Kidney glomerular epithelial cell (primary cell): ENCODE measurements at regions not wholly inside any gene's neighbourhood (a gene's known extent, or its start where the extent isn't known, plus 50 kb on each side); places are given as distances from the start of the nearest gene placed in this dataset.

ENCODE experiments used
- DNase-seq: peaks from one replicate; lab custom pipeline; 2025; lab: John Stamatoyannopoulos, UW

DNA sequence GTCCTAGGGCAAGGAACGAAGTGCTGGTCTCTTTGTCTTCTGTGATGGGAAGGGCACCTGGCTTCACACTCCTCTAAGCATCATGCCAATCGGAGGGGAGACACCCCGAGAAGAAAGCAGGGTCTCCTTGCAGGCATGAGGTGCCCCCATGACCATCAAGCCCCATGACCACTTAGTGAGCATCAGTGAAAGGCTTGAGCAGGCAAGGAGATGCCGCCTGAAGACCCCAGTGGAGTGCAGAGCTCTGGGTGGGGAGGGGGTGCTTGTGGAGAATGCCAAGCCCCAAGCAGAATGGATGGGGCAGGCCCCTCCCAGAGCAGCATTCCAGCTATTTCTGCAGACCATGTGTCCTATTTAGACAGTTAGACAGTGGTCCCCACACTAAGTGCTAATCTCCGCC is 232.7 kb upstream of the TNRC6C start:
- no peak for DNase-seq

DNA sequence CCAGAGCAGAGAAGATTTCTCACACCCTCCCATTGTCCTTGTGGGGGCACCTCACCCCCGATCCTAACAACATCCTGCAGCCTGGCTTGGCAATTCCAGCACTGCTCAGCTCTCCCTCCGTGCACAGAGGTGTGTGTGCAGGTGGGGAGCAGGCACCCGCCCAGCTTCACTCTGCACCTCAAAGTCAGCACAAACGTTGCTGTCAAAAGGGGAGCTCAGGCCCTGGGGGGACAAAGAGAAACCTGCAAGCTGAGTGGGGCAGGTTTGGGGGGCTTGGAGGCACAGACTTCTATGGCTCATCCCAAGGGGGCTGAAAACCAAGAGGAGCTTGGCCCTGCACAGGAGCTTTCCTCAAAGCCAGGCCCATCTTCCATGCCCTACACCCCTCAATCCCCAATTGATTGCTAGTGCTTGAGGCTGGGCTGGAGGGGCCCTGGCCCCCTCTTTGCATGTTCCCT is 231.9 kb upstream of the TNRC6C start:
- DNase-seq = no peak

DNA sequence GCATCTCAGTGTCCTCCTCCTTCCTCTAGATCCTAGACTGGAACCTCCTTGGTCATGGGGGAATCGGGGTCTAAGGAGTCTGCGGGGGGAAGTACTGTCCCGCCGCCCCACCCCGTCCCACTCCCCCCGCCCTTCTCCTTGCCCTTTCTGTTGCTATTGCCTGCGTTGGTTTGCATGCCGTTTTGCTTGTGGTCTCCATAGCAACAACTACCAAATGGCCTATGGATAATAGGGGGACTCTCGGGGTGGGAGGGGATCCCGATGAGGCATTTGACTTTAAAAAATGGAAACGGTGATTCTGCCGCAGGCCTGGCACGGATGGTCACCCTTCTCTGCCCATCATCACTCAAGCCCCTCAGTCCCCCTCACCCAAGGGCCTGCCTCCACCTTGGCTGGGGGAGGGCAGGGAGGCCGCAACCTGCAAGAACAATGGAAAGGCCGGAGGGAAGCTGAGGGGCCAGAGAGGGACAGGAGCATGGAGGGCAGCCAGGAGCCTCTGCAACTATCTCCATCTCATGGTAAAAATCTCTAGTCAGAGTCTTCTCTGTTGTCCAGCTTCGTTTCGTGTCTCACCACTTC is 231.4 kb upstream of the TNRC6C start:
- DNase-seq = no peak

DNA sequence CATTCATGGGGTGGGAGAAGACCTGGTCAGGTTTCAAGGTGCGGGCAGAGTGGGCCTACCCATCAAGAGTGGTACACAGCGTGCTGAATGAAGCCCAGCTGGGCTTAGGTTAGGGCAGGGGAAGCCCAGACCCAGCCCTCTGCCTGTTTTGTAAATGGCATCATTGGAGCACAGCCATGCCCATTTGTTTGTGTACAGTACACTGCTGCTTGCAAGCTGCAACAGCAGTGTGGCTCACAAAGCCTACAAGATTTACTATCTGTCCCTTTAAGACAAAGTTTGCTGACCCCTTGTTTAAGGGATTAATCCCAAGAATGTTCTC is 230.1 kb upstream of the TNRC6C start:
- DNase-seq = no peak

DNA sequence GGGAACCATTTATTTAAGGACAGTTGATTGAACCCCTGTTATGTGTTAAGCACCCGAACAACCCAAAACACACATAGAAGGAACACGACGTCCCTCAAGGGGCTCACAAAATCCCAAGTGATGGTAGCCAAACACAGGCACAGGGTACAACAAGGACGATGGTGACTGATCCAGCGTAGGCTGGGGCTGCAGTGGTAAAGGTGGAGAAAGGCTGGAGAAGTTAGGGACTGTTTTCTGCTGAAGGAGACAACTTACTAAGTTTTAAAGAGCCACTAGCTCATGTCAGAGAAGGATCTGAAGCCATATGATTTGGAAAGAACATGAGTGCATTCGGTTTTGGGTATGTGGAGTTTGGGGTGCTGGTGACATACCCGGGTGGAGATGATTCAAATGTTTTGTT is 229.6 kb upstream of the TNRC6C start:
- no peak for DNase-seq

DNA sequence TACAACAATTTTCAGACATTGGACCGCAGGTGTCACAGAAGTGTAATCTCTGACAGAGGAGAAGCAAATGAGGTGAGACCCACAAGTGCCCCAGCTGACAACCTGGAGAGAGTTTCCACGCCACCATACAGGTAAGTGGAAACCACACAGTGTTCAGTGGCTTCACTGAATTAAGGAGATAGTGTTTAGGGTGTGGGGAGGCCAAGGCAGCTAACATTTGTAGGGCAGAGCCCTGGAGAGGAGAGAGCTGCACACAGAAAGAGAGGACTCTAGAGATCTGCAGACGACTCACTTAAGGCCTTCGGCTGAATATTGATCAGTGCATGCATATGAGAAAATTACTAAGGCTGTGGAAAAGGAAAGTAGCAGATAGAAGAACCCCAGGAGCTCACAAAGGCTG is 228.9 kb upstream of the TNRC6C start:
- no peak for DNase-seq

DNA sequence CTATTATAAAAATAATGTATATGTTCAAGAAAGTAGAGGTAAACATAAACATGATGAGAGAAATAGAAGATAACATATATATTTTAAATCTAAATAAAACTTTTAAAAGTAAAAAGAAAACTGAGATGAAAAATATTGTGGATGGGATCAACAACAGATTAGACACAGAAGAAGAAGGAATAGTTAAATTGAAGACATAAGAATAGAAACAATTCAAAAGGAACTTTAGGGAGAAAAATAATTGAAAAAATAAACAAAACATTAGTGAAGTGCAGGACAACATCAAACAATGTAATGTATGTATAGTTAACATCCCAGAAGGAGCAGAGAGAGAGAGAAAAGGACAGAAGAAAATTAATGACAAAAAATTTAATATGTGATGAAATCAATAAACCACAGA is 228.1 kb upstream of the TNRC6C start:
- DNase-seq = no peak

DNA sequence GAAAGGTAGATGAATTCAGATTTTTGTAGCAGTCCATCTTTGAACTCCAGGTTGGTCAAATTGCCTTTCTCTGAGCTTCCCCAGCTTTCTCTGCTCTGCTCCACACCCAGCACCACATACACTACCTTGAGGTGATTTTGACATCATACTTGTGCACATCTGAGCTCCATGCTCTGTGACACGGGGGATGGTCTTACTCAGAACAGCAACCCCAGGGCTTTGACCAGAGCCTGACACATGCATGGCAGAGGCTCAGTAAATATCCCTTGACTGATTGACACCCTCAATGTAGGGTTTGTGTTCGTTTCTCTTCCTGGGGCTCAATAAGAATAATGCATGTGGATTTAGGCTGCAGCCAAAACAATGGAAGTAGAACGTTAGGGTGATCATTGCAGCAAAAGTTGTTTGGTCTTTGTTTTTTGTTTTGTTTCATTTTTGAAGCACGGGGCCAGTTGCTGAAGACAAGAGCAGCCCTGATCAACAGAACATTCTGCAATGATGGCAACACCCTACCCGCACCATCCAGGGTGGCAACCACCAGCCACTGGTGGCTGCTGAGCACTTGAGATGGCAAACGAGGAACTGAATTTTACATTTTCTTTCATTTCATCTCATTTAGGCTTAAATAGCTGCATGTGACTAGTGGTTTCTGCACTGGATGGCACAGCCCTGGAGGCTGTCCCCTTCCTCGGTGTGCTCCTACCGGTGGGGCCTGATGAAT is 224.8 kb upstream of the TNRC6C start:
- DNase-seq = no peak

DNA sequence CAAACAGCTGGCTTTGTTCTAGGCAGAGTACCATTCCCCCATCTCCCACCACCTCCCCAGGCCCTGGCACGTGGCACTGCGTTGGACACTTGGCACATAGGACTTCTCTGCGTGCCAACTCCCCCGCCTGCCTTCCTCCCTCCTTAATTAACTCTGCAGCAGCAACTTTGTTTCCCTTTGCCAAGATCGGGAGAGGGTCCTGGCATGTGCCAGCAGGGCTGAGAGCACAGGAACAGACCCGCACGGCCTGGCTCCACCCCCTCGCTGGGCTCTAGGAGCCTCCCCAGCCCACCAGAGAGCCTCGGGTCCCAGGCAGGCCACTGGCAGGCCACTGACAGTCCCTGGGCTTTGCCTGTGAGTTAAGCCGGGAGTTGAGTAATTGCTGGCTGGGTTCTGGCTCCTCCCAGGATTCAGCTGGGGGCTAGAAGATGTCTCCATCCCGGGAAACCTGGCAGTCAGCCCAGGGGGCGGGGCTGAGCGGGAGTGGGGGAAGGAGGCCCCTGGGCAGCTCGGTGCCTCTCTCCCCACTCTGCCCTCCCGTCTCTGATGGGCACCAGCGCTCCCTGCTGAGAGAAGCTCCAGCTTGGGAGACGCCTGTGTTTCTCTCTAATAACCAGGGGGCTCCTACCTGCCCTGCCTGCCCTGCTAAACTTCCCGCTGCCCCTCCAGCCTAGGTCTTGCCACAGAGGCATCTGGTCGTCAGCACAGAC is 224.0 kb upstream of the TNRC6C start:
- DNase-seq = peak; percentile 19

DNA sequence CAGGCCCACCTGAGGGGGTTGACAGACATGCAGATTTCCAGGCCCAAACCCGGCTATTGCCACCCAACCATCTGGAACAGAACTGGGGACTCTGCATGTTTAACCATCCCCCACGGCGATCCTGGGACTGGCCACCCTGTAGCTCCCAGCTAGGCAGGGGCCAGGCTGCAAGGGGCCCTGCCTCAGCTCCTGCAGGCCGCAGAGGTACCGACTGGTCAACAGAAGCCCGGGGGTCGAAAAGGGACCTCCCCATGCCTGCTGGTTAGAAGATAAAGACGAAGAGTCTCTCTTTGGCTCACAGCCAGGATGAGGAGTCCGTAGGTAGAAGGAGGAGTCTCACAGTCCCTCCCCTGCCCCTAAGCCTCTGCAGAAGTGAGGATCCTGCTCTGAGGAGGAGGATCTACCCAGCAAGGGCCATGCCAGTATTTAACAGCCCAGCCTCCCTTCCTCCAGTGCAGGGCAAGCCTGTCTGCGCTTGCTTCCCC is 223.4 kb upstream of the TNRC6C start:
- no peak for DNase-seq

DNA sequence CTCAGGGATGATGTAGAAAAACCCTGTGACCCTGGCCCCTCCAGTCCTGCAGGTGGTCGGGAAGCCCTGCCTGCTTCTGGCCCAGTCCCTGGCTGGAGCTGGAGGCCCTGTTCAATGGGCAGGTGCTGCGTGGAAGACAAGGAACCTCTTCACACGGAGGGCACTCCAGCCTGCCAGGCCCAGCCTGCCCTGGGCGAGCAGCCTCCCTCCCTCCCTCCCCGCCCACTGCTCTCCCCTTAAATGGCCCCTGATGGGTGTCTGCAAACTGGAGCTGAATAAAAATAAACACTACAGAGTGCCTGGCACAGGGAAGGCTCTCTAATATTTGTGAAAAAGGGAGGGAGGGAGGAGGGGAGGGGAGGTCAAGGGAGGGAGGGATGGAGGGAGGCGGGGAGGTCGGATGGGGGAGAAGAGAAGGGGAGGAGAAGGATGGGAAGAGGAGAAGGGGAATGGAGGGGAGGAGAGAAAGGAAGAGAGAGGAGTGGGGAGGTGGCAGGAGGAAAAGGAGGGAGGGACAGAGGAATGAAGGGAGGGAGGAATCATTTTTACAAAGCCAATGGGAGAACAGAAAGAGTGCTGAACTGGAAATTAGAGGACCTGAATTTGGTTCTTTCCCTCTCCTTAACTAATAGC is 222.8 kb upstream of the TNRC6C start:
- no peak for DNase-seq

DNA sequence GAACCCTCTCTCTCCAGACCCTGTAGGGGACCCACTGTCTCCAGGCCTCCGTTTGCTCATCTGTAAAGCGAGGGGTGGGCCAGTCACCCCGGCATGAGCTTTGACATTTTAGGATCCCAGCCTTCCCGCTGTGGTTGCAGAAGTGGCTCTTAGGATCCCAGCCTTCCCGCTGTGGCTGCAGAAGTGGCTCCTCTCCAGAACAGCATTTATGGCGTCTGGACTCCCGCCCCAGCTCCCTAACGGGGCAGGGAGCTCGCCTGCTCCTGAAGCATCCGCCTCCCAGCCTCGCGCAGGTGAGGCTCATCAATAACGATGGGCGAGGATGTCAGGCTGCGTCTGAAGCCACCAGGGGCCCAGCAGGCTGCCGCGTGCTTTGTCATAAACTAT is 222.3 kb upstream of the TNRC6C start:
- DNase-seq = no peak

DNA sequence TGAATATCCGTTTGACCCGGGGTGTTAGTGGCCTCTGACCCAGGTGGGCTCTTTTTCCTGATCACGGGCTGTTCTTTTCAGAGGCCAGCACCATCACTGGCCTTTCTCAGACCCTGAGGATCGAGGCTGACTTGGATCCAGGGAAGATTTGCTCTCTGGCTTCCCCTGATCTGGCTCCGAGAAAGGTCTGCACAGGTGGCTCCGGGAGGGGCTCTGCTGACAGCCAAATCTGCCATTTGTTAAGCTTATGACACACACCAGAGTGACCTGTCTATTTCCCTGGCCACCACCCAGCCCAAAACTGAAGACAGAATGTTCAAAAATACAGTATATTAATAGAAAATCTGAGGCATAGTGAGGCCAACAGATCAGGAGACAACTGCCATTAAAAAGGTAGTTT is 221.8 kb upstream of the TNRC6C start:
- no peak for DNase-seq

DNA sequence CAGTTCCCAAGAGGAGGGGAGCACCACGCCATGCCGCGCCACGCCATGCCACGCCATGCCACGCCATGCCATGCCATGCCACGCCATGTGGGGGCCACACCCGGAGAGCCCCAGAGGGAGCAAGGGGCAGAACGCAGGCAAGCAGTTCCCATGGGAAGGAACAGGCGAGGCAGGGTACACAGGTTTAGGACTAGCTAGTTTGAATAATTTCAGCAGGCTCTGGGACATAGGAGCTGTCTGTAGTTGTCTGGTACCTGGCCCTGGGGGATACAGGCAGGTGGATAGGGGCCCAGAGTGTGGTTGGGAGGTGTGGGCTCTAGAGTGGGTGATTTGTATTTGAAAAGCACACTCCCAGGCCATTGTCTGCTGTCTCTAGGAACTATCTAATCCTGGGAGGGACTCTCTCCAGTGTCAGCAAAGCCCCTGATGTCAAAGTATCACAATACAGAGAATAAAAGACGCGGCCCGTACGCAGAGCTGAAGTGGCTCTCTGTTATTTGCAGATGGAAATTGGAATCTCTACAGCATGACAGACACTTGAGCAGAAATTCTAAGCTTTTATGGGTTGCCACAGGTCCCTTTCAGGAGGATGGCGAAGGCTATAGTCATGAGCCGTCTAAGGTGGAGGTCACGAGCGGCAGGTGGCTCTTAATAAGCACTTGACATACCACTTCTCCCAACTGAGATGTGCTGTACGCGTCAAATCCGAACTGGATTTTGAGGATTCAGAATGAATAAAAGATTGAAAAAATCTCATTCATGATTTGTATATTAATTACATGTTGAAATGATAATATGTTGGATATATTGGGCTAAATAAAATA is 220.8 kb upstream of the TNRC6C start:
- no peak for DNase-seq

DNA sequence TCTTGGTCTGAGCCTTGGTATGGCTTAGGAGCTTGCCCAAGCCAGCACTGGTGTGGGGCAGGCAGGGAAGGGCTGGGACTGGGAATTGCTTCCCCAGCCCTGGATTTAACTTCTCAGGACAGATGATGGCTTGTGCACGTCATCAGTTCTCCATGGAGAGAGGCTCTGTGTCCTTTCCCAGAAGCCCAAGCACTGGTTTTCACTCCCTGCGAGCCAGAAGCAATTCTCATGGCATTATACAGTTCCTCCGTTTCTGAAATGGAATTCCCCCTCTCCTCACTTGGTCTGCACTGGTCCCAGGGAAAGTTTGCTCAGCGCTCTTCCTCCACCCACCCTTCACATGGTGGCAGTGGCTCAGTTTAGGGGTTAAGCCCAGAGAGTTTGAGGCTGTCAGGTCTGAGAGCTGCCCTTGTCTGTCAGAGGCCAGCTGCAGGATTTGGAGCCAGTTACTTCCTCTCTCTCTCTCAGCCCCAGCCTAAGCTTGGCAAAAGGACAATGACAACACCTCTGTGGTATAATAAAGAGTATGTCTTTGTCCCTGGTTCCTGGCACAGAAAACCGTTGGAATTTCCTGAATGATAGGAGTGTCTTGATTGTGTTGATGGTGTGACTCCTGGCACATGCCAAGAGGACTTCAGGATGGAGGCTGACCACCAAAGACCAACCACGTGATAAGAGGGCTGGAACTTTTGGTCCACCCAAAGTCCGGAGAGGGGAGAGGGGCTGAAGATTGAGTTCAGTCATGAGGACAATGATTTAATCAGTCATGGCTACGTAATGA is 219.6 kb upstream of the TNRC6C start:
- no peak for DNase-seq

DNA sequence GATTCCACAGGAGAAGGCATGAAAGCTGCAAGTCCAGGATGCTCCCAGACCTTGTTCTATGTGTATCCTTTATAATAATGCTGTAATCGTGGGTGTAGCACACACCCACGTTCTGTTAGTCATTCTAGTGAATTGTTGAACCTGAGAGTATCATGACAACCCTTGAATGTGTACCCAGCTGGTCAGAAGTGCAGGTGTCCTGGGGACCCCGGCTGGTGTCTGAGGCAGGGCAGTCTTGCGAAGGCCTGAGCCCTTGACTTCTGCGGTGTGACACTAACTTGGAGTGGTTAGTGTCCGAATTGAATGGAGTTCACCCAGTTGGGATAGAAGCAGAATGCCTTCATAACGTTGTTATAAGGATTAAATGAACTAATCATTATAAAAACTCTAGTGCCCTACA is 218.0 kb upstream of the TNRC6C start:
- no peak for DNase-seq

DNA sequence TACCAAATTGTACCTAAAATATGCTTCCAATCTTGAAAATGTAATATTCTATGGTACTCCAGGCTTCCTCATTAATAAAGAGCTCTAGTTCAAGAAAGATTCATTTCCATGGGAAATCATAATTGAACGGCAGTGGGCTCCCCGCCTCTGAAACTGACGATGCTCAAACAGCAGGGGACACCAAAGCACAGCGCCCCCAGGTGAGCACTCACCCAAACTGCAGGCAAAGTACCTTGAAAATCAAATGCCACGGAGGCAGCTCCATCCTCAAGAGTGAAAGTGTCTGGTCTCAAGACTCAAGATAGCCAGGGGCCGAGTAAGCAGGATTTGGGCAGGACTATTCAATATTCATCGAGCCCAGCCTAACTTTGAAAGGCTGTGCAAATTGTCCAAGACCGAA is 217.4 kb upstream of the TNRC6C start:
- no peak for DNase-seq

DNA sequence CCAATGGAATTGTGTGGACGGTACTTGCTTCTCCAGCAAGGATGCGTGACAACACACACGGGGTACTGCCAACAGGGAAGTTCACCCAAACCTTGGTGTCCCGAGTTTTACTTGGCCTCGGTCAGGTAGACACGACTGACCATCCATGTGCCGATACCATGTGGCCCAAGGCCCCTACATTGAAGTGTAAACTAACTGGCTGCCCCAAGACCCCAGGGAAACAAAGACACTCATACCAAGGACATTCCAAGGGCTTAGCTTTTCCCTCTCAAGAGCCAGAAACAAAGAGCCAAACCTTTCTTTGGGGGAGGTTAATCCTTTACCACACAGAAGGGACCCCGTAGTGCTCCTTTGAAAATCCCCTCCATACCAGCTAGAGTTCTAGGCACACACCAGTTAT is 215.9 kb upstream of the TNRC6C start:
- no peak for DNase-seq

DNA sequence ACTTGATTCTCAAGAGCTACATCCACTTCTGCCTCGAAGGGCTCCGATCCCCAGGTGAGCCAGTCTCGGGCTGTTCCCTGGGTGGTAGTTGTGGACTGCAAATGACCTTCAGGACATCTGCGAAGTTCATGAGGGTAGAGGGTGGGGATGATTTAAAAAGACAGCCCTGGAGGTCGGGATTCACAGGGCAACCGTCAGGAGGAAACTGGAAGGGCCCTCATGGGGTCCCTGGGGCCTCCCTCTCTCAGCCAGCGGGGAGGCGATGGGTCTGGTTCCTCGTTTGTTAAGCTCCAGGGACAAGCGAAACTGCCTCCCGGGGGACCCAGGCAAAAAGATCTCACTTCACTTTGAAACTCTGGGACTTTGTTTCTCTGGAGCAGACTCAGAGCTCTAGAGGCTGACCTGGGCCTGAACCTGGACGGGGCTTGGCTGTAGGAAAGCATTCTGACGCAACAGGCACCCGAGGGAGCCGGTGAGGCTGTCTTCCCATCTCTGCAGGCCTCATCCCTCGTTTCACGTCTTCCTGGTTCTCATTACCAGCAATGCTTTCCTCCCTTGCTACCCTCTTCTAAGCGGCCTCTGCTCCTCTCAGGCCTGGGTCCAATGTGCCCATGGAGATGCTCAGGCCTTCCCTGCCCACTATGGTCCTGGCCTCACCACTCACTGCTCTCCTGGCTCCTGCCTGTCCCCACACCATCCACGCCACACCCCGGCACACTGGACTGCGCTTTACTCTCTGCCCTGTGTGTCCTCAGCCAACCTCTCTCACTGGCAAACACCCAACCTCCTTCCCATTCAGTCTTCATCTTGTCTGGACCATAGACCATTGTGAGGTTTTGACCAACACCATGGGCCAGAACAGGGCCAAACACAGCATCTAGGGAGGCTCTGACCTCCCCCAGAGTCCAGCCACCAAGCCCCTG is 214.2 kb upstream of the TNRC6C start:
- no peak for DNase-seq

DNA sequence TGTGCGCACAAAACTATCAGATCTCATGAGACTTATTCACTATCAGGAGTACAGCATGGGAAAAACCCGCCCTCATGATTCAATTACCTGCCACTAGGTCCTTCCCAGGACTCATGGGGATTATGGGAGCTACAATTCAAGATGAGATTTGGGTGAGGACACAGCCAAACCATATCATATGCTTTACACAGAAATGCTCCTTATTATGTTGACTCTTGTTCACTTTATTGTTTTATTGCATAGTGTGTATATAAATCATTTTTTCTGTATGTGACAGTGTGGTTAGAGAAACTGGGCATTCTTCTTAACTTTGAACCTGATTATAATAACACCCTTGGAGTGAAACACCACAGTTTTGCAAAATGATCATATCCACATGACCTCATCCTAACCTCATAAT is 212.8 kb upstream of the TNRC6C start:
- no peak for DNase-seq
